Body of pancreas (tissue), 4 donors: ENCODE measurements at regions not wholly inside any gene's neighbourhood (a gene's known extent, or its start where the extent isn't known, plus 50 kb on each side); places are given as distances from the start of the nearest gene placed in this dataset.

ENCODE experiments used
- POLR2A ChIP-seq, 3 donors: fragments of 450-650 bp; IDR thresholded peaks; one replicate each; pipeline ENCODE4 v1.6.1; 2016; ENCODE audit warnings: antibody characterized with exemption in 3 of 3, mild to moderate bottlenecking in 2 of 3
- TF ChIP-seq, protein P1 (sequence below), 7 experiments: fragments of 450-650 bp in 4 of 7; fragments of 200-600 bp in 3 of 7; sonication (generic) in 3 of 7; IDR thresholded peaks; one replicate each; pipeline ENCODE4 v1.5.1; 2016 to 2019; ENCODE audit warnings: antibody characterized with exemption in 7 of 7

DNA sequence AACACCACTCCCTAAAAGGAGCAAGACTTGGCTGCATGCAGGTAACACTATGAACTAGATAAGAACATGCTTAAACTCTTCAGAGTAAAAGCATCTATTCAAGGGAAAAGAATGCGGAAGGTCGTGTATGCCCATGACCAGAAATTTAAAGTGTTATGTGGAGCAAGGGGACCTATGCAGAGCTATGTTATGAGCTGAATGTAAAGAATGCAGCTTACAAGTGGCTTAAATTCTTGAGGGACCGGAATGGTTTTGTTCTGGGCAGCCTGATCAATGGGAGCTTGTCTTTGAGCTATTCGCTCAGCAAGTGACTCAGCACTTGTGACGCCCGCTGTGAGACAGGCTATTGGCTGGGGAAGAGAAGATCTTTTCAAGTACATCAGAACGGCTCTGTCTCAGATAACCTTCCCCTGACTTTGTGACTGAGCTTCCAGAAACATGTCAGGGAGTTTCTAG is 367.5 kb upstream of the THBS1 start:
- TF ChIP-seq, protein P1, sequence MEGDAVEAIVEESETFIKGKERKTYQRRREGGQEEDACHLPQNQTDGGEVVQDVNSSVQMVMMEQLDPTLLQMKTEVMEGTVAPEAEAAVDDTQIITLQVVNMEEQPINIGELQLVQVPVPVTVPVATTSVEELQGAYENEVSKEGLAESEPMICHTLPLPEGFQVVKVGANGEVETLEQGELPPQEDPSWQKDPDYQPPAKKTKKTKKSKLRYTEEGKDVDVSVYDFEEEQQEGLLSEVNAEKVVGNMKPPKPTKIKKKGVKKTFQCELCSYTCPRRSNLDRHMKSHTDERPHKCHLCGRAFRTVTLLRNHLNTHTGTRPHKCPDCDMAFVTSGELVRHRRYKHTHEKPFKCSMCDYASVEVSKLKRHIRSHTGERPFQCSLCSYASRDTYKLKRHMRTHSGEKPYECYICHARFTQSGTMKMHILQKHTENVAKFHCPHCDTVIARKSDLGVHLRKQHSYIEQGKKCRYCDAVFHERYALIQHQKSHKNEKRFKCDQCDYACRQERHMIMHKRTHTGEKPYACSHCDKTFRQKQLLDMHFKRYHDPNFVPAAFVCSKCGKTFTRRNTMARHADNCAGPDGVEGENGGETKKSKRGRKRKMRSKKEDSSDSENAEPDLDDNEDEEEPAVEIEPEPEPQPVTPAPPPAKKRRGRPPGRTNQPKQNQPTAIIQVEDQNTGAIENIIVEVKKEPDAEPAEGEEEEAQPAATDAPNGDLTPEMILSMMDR (IDR thresholded peaks at IDR 0.05), result no peak
- TF ChIP-seq POLR2A (IDR thresholded peaks at IDR 0.05), result no peak
